Testis (tissue), 2 donors: ENCODE measurements at regions not wholly inside any gene's neighbourhood (a gene's known extent, or its start where the extent isn't known, plus 50 kb on each side); places are given as distances from the start of the nearest gene placed in this dataset.

Source experiments
- POLR2A ChIP-seq: fragments of 450-650 bp; IDR thresholded peaks from one replicate; pipeline ENCODE4 v1.6.1; 2017; ENCODE audit warnings: antibody characterized with exemption, mild to moderate bottlenecking, moderate library complexity
- TF ChIP-seq, protein P1 (sequence below), 3 experiments: fragments of 450-650 bp in 2 of 3; fragments of 200-600 bp in 1 of 3; sonication (generic) in 1 of 3; IDR thresholded peaks; one replicate each; pipeline ENCODE4 v1.5.1; 2016 to 2019; ENCODE audit warnings: antibody characterized with exemption in 3 of 3, mild to moderate bottlenecking in 2 of 3, moderate library complexity in 1 of 3

DNA sequence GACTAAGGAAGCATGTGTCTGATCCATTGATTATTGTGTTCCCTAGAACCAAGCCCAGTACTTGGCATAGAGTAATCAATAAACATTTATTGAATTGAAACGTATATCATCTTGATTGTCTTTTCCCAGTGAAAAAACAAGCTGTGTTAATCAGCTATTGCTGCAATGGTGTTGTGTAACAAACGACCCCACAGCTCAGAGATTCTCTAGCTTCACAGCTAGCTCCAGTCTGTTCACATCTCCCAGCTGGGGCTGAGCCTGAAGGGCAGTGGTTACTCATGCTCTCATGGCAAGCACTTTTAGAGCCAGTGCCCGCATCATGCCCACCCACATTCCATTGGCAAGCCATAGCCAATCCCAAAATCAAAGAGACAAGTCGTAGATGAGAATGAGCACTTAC lies 237.4 kb upstream of the RAB4A start:
- TF ChIP-seq POLR2A = no peak
- TF ChIP-seq, protein P1, sequence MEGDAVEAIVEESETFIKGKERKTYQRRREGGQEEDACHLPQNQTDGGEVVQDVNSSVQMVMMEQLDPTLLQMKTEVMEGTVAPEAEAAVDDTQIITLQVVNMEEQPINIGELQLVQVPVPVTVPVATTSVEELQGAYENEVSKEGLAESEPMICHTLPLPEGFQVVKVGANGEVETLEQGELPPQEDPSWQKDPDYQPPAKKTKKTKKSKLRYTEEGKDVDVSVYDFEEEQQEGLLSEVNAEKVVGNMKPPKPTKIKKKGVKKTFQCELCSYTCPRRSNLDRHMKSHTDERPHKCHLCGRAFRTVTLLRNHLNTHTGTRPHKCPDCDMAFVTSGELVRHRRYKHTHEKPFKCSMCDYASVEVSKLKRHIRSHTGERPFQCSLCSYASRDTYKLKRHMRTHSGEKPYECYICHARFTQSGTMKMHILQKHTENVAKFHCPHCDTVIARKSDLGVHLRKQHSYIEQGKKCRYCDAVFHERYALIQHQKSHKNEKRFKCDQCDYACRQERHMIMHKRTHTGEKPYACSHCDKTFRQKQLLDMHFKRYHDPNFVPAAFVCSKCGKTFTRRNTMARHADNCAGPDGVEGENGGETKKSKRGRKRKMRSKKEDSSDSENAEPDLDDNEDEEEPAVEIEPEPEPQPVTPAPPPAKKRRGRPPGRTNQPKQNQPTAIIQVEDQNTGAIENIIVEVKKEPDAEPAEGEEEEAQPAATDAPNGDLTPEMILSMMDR (IDR thresholded peaks at IDR 0.05) = no peak
